HCT116 (cell line): ENCODE measurements at regions not wholly inside any gene's neighbourhood (a gene's known extent, or its start where the extent isn't known, plus 50 kb on each side); places are given as distances from the start of the nearest gene placed in this dataset.

Experiments
- ATAC-seq: fragments of 200-7000 bp; cut with Tn5 transposase; 2 replicates; pipeline ENCODE4 v1.9.1; 2020; ENCODE audit warnings: mild to moderate bottlenecking, moderate library complexity
- BruUV-seq: library from RNA; stranded (reverse); fragments of 400-500 nt; replicated peaks from 2 replicates; lab custom pipeline; 2021; lab: Mats Ljungman, UMichigan
- CTCF ChIA-PET: fragments of 300-600 bp; sonication (Branson Sonifier 250); formaldehyde crosslinking; loops from one replicate; lab custom pipeline; 2021; ENCODE audit warnings: antibody characterized with exemption; lab: Charles Lee
- POLR2A ChIA-PET: fragments of 300-600, 350-600 bp; sonication (Branson Sonifier 250); formaldehyde crosslinking; loops from one replicate; lab custom pipeline; 2021; ENCODE audit warnings: antibody characterized with exemption; lab: Charles Lee
- RAD21 ChIA-PET, 2 experiments: fragments of 300-600 bp; sonication (Branson Sonifier 250); formaldehyde crosslinking; loops; one replicate each; lab custom pipeline; 2023; ENCODE audit warnings: low total read pairs in 2 of 2; ENCODE audit not compliant: uncharacterized antibody in 2 of 2, unreplicated experiment in 2 of 2, low non-redundant PET in 1 of 2; lab: Charles Lee
- DNase-seq: peaks from one replicate; pipeline ENCODE4 v3.0.0-alpha.2; 2010; ENCODE audit warnings: low read depth, low spot score
- H2AFZ ChIP-seq: fragments of 200-600 bp; shearing (Covaris generic), sonication (generic); 2 replicates; pipeline ENCODE4 v1.6.1; 2017; ENCODE audit warnings: low read depth, mixed run types, mixed read lengths, antibody characterized with exemption, low read length; ENCODE audit not compliant: poor library complexity, severe bottlenecking
- H3K27ac ChIP-seq: 2 replicates; pipeline ENCODE4 v1.5.1; 2012; ENCODE audit warnings: low read depth, low read length
- H3K27me3 ChIP-seq: fragments of 200-600 bp; sonication (generic); 2 replicates; pipeline ENCODE4 v1.6.1; 2016; ENCODE audit warnings: mixed run types, low read length, mixed read lengths; ENCODE audit not compliant: insufficient read depth
- H3K36me3 ChIP-seq, 2 experiments: fragments of 200-500 bp in 1 of 2; fragments of 200-600 bp in 1 of 2; sonication (Bioruptor generic) in 1 of 2; sonication (generic) in 1 of 2; 2 replicates each; pipeline versions ENCODE4 v1.5.1 to v1.6.1; 2014 to 2016; ENCODE audit warnings: low read length in 2 of 2, inconsistent platforms in 1 of 2, mixed read lengths in 1 of 2, mixed run types in 1 of 2; ENCODE audit not compliant: insufficient read depth in 2 of 2, control insufficient read depth in 1 of 2
- H3K4me1 ChIP-seq, 2 experiments: fragments of 200-600 bp in 1 of 2; sonication (generic) in 1 of 2; 2 replicates each; pipeline versions ENCODE4 v1.5.1 to v1.6.1; 2012 to 2017; ENCODE audit warnings: low read length in 2 of 2, inconsistent platforms in 1 of 2, mild to moderate bottlenecking in 1 of 2, mixed read lengths in 1 of 2, mixed run types in 1 of 2, moderate library complexity in 1 of 2; ENCODE audit not compliant: insufficient read depth in 2 of 2, control insufficient read depth in 1 of 2
- H3K4me2 ChIP-seq: fragments of 200-600 bp; sonication (generic); 2 replicates; pipeline ENCODE4 v1.6.1; 2017; ENCODE audit warnings: mixed run types, low read length, mixed read lengths
- H3K4me3 ChIP-seq, 2 experiments: fragments of 200-600 bp in 1 of 2; sonication (generic) in 1 of 2; replicated peaks in 1 of 2; 2 replicates each; pipeline ENCODE4 v1.5.1; 2011 to 2016; ENCODE audit warnings: low read length in 2 of 2, control low read depth in 1 of 2, low read depth in 1 of 2, mild to moderate bottlenecking in 1 of 2, mixed read lengths in 1 of 2, mixed run types in 1 of 2
- H3K79me2 ChIP-seq: fragments of 200-600 bp; sonication (generic); 2 replicates; pipeline ENCODE4 v1.6.1; 2017; ENCODE audit warnings: mild to moderate bottlenecking, mixed run types, low read length, moderate library complexity, mixed read lengths; ENCODE audit not compliant: insufficient read depth
- H3K9ac ChIP-seq: fragments of 200-600 bp; sonication (generic); 2 replicates; pipeline ENCODE4 v1.6.1; 2016; ENCODE audit warnings: low read length, mixed read lengths
- H3K9me2 ChIP-seq: fragments of 200-600 bp; sonication (generic), shearing (Covaris generic); 2 replicates; pipeline ENCODE4 v1.6.1; 2017; ENCODE audit warnings: mixed run types, mild to moderate bottlenecking, moderate library complexity; ENCODE audit not compliant: insufficient read depth
- H3K9me3 ChIP-seq, 2 experiments: fragments of 200-500 bp in 1 of 2; fragments of 200-600 bp in 1 of 2; sonication (Bioruptor generic) in 1 of 2; sonication (generic) in 1 of 2; 2 replicates each; pipeline ENCODE4 v1.6.1; 2014 to 2017; ENCODE audit warnings: low read length in 2 of 2, mixed read lengths in 2 of 2, inconsistent platforms in 1 of 2, low read depth in 1 of 2, mild to moderate bottlenecking in 1 of 2, mixed run types in 1 of 2, moderate library complexity in 1 of 2; ENCODE audit not compliant: control insufficient read depth in 1 of 2, insufficient read depth in 1 of 2
- H4K20me1 ChIP-seq: fragments of 200-600 bp; sonication (generic), shearing (Covaris generic); 2 replicates; pipeline ENCODE4 v1.6.1; 2017; ENCODE audit warnings: mixed run types, mild to moderate bottlenecking, moderate library complexity; ENCODE audit not compliant: insufficient read depth
- ATF3 ChIP-seq: IDR thresholded peaks from 2 replicates; pipeline ENCODE4 v1.6.1; 2012
- ELF1 ChIP-seq: IDR thresholded peaks from 2 replicates; pipeline ENCODE4 v1.6.1; 2012; ENCODE audit warnings: low read depth, borderline replicate concordance
- EZH2 ChIP-seq: fragments of 200-600 bp; sonication (generic); IDR thresholded peaks from 2 replicates; pipeline ENCODE4 v1.6.1; 2017; ENCODE audit warnings: antibody characterized with exemption, mixed run types
- FOSL1 ChIP-seq: IDR thresholded peaks from 2 replicates; pipeline ENCODE4 v1.6.1; 2012; ENCODE audit warnings: low read depth
- POLR2AphosphoS5 ChIP-seq: IDR thresholded peaks from 2 replicates; pipeline ENCODE4 v1.6.1; 2011; ENCODE audit warnings: mild to moderate bottlenecking, low read depth, low read length, moderate library complexity
- REST ChIP-seq: IDR thresholded peaks from 2 replicates; pipeline ENCODE4 v1.6.1; 2012; ENCODE audit warnings: low read depth
- TCF7L2 ChIP-seq: IDR thresholded peaks from 2 replicates; pipeline ENCODE4 v1.7.0; 2011; ENCODE audit warnings: borderline replicate concordance, inconsistent platforms; ENCODE audit not compliant: insufficient read depth, insufficient read length; ENCODE audit errors: extremely low read depth
- YY1 ChIP-seq: IDR thresholded peaks from 2 replicates; pipeline ENCODE4 v1.6.1; 2011; ENCODE audit warnings: low read length, low read depth, moderate library complexity, mild to moderate bottlenecking; ENCODE audit not compliant: insufficient replicate concordance; ENCODE audit errors: extremely low read depth
- ZNF274 ChIP-seq: fragments of 200-500 bp; sonication (Bioruptor generic); IDR thresholded peaks from 2 replicates; pipeline ENCODE4 v1.6.1; 2014; ENCODE audit warnings: mild to moderate bottlenecking, low read depth, low read length, inconsistent platforms
- intact Hi-C: fragments of 100-400 bp; cut with micrococcal nuclease; formaldehyde crosslinking; loops from 2 replicates; pipeline ENCODE4 v1.10.0; 2022
- TF ChIP-seq, protein P1 (sequence below), 3 experiments: fragments of 200-600 bp in 1 of 3; sonication (generic) in 1 of 3; IDR thresholded peaks in 2 of 3; conservative IDR thresholded peaks in 1 of 3; 2 replicates each; pipeline ENCODE4 v1.5.1; 2012 to 2017; ENCODE audit warnings: low read depth in 2 of 3, low read length in 2 of 3, antibody characterized with exemption in 1 of 3, borderline replicate concordance in 1 of 3, control low read depth in 1 of 3, mild to moderate bottlenecking in 1 of 3, mixed read lengths in 1 of 3, mixed run types in 1 of 3, moderate library complexity in 1 of 3; ENCODE audit not compliant: insufficient read depth in 1 of 3

DNA sequence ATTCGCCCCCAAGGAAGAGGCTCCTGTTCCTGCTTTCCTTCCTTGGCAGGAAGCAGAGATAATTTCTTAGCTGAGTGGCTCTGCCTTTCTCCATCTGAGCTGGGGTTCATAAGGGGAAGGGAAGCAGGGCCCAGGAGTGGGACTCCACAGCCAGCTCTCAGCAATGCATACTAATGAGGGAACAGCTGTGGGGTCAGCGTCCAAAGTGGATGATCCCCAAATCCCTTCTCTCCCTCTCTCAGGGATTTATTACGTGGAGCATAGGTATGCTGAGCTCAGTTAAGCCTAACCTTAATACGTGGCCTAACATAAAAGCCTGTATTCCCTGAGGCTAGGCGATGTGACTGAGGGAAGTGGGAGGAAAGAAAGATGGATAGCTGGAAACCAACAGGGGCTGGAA, 87.3 kb upstream of the CTTNBP2NL start:
- Histone ChIP-seq H3K9ac (no peak overlapping the region), H3K4me3 (no peak overlapping the region)
- no TSS peak for BruUV-seq
- POLR2A ChIA-PET, result no interaction called here
- TF ChIP-seq REST (no peak), ATF3 (no peak), TCF7L2 (no peak), ELF1 (no peak), POLR2AphosphoS5 (no peak), YY1 (no peak), ZNF274 (no peak), EZH2 (no peak), FOSL1 (no peak)
- TF ChIP-seq, protein P1, sequence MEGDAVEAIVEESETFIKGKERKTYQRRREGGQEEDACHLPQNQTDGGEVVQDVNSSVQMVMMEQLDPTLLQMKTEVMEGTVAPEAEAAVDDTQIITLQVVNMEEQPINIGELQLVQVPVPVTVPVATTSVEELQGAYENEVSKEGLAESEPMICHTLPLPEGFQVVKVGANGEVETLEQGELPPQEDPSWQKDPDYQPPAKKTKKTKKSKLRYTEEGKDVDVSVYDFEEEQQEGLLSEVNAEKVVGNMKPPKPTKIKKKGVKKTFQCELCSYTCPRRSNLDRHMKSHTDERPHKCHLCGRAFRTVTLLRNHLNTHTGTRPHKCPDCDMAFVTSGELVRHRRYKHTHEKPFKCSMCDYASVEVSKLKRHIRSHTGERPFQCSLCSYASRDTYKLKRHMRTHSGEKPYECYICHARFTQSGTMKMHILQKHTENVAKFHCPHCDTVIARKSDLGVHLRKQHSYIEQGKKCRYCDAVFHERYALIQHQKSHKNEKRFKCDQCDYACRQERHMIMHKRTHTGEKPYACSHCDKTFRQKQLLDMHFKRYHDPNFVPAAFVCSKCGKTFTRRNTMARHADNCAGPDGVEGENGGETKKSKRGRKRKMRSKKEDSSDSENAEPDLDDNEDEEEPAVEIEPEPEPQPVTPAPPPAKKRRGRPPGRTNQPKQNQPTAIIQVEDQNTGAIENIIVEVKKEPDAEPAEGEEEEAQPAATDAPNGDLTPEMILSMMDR (IDR thresholded peaks at IDR 0.05 in 2 of 3, conservative IDR thresholded peaks at IDR 0.05 in 1 of 3; ENCODE audit: borderline replicate concordance in 1 of 3, insufficient read depth in 1 of 3, low read depth in 2 of 3, low read length in 2 of 3), result no peak
- TF ChIP-seq, all 23 proteins: peak for 0
- DNase-seq, result no peak
- Histone ChIP-seq H2AFZ (no peak overlapping the region), H3K9me3 (no peaks in the 10 kb centered on the region), H4K20me1 (no peaks in the 10 kb centered on the region), H3K27me3 (peaks cover 97% of the 10 kb centered on the region), H3K4me1 (no peaks in the 10 kb centered on the region), H3K4me2 (no peak overlapping the region), H3K79me2 (no peaks in the 10 kb centered on the region), H3K9me2 (no peaks in the 10 kb centered on the region), H3K27ac (no peak overlapping the region), H3K36me3 (no peaks in the 10 kb centered on the region)
- ATAC-seq, result no peak
- ChIA-PET RAD21 (no interaction called here), CTCF (interaction anchor here (3.5 kb wide), 1 partner anchor 10 kb away, joined by 14 read pairs; no protein-coding TSS in a partner anchor)
- intact Hi-C loops, result no loop called here
